GM18868 (cell line): ENCODE measurements at regions not wholly inside any gene's neighbourhood (a gene's known extent, or its start where the extent isn't known, plus 50 kb on each side); places are given as distances from the start of the nearest gene placed in this dataset.
"Not testable (repeated sequence)": the region's sequence is repeated elsewhere in the genome, so short reads cannot be mapped to it uniquely, and the experiment has no call there.

Source experiments
- ATAC-seq: cut with Tn5 transposase; IDR thresholded peaks from one replicate; pipeline ENCODE4 v1.9.1; 2021; ENCODE audit warnings: mild to moderate bottlenecking, moderate library complexity; ENCODE audit not compliant: unreplicated experiment

DNA sequence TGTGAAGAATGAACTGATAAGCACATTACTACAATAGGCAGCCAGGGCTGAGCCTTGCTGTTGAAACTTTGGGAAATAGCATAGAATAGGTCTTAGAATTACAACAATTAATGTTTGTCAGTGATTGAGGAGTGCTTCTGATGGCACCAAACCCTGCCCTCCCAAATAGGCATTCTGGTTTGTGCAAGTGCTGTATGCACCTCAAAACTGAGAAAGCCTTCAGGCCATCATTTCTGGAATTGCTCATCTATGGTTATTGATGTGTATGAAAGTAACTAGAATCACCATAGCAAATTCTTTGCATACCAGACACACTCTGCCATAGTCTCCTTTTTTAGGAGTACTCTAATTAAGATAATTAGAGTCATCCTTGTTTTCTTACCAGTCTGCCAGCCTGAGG is 585.0 kb upstream of the MBL2 start:
- no peak for ATAC-seq

DNA sequence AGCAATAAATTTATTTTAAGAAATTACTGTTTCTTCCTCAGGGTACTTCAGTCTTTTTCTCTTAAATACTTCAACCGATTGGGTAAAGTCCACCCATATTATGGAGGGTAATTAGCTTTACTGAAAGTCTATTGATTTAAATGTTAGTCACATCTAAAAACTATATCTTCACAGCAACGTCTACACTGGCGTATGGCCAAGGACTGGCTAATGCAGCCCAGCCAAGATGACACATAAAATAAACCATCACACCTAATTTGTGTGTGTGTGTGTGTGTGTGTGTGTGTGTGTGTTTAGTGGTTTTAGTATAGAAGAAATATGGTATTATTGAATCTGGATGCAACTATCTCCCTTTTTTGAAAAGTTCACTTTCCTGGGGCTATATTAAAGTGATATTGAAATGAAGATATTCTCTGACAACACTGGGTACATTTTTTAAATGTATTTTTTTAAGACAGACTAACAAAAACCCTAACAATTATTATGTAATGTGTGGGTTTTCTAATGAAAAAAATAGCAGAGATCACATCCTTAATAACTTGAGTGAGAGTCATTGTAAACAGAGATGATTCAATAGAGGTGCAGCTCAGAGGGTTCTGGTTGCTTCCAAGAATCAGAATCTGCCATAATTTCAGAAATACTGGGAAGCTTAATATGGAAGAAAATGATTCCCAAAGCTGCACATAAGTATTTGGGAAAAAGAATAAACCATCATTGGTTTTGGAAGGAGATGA is 584.2 kb upstream of the MBL2 start:
- ATAC-seq = no peak

DNA sequence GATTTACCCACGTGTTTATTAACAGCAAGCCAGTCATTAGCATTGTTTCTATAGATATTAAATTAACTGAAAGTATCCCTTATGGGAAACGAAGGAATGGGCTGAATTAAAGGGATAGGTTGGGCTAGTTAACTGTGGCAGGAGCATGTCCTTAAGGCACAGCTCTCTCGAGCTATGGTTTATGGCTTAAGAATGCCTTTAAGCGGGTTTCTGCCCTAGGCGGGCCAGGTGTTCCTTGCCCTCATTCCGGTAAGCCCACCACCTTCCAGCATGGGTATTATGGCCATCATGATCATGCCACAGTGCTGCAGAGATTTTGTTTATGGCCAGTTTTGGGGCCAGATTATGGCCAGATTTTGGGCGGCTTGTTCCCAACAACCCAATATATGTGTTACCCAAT is 569.9 kb upstream of the MBL2 start:
- ATAC-seq = not testable (repeated sequence)

DNA sequence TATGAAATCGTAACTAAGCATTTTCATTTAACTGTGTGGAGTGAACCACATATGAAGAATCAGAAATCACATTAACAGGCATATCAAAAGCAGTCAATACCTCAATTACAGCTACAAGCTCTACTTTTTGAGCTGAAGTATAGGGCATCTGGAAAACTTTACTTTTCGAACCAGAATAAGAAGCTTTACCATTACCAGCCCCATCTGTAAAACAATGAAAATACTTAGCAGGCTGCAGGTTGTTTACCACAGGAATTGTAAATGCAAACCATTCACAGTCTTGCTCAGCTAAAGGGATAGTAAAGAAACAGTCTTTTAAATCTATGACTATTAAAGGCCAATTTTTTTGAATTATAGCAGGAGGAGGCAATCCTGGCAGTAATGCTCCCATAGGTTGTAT is 565.6 kb upstream of the MBL2 start:
- ATAC-seq = not testable (repeated sequence)

DNA sequence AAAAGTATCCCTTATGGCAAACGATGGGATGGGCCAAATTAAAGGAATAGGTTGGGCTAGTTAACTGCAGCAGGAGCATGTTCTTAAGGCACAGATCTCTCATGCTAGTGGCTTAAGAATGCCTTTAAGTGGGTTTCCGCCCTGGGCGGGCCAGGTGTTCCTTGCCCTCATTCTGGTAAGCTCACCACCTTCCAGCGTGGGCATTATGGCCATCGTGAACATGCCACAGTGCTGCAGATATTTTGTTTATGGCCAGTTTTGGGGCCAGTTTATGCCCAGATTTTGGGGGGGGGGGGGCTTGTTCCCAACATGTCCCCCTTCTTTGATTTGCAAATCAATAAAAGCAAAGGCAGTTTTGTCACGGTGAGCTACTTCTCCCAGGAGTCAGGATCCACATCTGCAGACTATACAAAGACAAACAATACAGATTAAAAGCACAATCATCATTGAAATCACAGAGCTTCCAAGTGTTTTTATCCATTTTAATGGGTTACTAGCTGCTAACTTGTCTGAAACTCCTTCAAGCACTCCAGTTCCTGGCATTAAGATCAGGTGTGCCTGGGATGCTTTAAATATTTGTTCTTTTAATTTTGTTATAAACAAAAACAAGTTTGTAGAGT is 563.3 kb upstream of the MBL2 start:
- not testable (repeated sequence) for ATAC-seq

DNA sequence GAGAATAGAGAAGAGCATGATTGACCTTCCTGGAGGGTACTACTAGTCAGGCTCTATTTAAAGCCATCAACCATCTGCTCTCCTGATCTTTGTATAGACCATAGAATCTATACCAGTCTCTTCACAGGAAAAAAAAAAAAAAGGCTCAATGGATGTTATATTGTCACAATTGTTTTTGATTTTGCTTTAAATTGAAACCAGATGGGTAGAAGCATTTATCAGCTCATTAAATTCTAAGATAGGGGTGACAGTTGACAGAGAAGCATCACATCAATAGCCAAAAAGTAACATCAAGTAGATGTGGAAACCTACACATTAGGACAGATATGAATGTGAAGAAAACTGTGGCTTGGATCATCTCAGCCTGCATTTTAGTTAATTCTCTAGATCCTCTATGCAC is 558.9 kb upstream of the MBL2 start:
- no peak for ATAC-seq

DNA sequence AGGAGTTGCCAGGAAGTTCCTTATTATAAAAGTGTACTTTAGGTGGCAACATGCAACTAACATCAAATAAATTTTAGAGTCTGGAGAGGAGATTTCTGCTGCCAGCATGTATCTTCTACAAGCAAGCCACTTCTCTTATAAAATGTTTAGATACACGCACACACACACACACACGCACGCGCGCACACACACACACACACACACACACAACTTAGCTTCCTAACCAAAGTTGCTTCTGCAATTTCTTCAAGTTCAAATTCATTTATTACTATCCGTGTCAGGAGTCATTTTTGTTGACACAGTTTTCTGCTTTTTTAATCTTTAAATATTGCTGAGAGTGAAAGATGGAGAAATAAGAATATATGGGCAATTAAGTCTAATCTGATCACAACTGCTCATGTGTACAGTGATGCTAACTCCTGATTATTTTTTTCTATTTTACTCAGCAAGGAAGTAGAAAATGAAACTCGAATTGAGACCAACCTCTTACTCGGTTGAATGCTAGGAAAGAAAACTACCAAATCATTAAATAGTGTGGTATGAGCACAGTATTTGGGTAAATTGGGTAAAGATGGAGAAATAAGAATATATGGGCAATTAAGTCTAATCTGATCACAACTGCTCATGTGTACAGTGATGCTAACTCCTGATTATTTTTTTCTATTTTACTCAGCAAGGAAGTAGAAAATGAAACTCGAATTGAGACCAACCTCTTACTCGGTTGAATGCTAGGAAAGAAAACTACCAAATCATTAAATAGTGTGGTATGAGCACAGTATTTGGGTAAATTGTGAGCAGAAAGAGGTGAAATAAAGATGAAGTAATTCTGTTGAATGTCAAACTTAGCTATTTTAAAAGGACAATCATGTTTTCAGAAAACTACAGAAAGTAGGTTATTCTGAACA is 554.1 kb upstream of the MBL2 start:
- not testable (repeated sequence) for ATAC-seq

DNA sequence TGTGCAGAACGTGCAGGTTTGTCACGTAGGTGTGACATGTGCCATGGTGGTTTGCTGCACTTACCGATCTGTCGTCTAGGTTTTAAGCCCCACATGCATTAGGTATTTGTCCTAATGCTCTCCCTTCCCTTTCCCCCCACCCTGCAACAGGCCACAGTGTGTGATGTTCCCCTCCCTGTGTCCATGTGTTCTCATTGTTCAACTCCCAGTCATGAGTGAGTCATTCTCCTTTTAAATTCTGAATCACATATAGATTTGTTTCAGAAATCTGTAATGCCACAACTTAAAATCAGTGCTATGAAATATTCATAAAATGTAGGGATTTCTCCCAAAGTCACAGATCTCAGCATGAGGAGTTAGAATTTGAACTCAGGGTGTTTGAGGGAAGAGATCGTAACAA is 552.5 kb upstream of the MBL2 start:
- no peak for ATAC-seq

DNA sequence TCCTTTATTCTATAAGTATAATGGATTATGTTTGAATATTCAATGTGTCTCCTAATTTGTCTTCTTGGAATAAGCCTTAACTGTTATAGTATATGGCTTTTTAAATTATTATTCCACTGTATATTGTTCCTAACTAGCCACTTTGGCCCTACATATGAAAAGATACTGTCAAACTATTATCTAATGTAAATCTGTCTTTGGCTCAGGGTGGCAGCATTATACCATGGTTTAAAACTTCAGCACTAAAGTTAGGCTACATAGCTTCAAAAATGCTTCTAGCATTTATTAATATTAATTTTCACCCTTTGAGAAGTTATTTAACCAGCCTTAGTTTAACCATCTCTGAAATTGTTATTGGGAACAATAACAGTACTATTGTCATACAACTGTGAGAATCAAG is 543.1 kb upstream of the MBL2 start:
- ATAC-seq = no peak

DNA sequence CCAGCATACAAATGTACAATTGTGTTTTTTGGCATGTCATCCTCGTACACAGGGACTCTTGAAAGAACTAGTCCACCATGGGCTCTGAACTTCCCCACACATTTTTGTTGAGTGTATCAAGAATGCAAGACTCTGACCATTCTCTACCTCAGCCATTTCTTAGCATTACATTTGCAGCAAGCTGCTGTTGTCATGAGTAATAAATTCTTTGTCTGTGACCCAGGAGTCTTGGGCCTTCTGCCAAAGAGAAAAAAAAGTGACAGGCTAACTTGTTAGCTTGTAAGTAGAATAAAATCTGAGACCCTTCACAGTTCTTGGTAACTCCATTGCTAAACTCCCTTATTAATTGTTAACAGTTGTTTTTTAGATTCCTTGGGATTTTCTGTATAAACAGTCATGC is 542.3 kb upstream of the MBL2 start:
- no peak for ATAC-seq

DNA sequence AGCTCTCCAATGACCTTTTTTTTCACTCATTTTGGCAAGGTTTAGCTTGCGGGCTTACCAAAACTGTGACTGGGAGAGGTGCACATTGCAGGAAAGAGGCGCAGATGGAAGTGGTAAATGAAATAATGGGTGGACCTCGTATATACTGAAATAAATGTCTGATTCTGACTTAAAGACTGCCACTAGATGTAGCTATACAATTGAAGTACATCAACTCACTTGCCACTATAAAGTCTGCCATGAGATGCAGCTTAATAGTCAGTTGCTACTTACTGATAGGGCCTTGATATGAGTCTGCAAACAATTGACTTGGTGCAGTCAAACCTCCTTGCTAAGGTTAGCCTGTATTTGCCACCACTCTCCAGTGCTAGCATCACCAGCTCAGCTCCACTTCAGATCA is 525.9 kb upstream of the MBL2 start:
- ATAC-seq = no peak

DNA sequence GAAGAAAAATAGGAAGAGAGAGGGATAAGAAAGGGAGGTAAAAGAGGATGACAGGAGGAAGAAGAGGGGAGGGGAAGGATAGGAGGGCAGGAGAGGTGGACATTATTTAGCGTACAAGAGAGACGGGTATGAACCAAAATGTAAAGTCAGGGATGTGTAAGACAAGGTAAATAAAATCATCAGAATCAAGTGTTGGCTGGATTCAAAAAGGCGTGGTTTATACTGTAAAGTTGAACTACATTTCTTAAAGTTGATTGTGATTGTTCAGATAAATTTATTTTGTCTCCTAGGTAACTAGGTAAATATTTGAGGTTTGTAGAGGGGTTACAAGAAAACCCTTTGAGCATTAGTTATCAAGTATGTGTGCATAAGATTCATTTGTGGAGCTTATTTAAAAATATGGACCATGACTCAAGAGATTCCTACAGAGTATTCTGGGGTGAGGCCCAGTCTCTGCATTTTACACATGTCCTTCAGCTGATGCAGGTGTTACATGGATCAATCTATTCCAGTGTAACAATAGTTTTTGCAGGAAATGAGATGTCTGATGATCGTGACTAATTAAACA is 512.1 kb upstream of the MBL2 start:
- no peak for ATAC-seq

DNA sequence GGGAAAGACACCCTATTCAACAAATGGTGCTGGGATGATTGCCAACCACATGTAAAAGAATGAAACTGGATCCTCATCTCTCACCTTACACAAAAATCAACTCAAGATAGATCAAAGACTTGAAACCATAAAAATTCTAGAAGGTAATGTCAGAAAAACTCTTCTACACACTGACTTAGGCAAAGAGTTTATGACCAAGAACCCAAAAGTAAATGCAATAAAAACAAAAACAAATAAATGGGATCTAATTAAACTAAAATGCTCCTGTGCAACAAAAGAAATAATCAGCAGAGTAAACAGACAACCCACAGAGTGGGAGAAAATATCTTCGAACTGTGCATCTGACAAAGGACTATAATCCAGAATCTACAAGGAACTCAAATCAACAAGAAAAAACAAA is 504.2 kb upstream of the MBL2 start:
- ATAC-seq = no peak

DNA sequence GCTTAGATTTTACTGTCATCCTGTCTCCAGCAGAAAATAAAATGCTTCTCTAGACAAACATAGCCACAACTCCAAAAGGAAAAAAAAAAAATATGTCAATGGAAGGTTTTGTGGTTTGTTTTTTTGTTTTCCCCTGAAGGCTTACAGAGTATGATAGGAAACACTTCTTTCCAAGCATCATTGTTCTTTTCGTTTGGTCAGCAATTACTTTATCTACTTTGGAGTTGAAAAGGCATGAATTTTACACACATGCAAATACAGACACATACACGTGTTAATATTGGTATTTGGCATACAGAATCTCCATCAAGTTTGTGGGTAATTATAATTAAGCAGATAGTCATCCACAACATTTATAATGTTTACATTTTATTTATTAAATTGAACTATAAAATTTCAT is 496.9 kb upstream of the MBL2 start:
- no peak for ATAC-seq

DNA sequence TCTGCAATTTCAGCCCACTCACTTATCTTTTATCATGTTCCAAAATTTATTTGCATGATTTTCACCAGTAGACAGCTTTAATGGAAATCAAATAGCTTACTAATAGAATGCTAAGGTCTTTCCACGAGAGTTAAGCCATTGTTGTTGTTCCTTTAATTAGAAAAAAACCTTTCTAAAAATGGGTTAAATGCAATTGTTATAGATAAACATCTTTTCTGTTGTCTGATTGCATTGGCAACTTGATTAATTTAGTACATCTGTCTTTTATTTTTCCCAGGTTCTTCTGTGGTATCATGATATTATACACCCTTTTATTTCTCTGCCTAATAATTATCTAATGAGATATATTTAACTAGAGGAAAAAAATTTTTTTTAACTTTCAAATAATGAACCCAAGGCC is 487.6 kb upstream of the MBL2 start:
- no peak for ATAC-seq

DNA sequence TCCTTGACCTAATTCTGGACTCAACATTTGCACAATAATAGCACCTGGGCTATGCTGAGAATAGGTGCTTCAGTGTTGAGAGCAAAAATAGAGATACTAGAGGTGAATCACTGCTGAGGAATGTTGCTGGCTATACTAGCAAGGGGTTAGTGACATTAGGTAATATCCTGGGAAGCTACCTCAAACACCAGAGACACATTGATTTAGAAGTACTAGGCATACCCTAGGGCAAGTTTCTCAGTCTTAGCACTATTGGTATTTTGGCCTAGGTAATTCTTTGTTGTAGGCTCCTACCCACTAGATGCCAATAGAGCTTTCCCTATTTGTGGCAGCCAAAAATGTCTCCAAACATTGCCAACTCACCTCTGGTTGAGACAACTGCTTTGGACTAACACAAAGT is 484.0 kb upstream of the MBL2 start:
- no peak for ATAC-seq

DNA sequence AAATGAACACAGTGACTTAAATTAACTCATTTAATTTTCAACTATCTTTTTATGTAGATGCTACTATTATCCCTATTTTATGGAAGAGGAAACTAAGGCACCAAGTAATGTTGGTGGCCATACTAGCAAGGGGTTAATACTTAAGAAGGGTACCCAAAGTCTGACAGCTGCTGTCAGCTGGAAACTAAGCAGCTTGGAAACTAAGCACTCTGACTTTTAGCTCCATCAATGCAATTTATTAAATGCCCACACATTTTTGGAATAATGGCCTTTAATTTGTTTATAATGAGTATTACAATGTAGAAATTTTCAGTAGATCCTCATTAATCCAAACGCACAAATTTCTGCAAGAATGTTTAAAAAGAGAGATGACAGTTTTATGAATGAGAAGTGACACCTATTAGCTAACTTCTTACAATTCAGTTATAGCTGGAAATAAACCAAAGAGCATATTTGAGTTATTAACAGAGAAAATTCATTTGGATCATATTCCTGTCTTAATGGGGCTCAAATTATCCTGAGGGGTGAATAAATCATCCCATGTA is 483.1 kb upstream of the MBL2 start:
- ATAC-seq = no peak

DNA sequence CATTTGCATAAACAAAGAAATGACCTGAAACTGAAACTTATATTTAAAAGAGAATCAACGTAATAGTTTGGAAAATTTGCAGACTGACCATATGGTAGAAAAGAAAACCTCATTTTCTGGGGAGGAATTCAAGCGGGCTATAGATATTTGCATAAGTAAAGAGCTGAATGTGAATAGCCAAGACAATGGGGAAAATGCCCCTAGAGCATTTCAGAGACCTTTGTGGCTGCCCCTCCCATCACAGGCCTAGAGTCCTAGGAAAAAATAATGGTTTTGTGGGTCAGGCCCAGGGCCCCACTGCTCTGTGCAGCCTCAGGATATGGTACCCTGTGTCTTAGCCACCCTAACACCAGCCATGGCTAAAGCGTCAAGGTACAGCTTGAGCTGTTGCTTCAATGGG is 480.6 kb upstream of the MBL2 start:
- ATAC-seq = no peak

DNA sequence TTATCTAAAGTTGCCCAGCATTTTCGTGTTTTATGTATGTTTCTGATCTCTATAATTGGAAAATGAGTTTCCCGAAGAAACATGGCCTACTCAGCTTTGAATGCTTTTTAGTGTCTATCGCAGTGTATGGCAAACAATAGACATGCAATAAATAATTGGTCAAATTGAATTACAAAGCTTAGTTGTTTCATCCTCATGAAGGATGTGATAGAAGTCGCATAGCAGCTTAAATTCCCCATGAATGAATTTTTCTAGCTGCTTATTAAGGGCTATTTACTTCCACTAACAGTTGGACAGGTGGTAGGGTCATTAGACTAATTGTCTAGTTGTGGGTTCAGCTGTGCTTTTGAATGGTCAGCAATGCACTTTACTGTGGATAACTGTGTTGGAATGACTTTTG is 467.3 kb upstream of the MBL2 start:
- no peak for ATAC-seq

DNA sequence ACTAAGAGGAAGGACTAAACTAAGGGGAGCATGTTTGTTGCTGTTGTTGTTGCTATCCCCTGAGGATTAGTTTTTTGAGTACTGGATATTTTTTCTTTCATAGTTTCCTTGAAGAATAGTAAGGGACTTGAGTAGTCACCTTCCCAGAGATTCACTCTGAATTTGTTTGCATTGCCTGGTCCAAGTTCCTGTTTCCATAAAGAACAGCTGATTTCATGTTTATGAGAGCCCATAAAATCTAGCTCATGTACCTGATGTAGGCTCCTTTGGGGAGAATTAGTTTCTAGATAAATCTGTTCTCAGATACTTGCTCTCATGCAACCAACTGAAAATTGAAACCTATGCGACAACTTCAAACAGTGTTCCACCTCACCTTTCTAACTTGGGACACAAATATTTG is 464.4 kb upstream of the MBL2 start:
- ATAC-seq = no peak

DNA sequence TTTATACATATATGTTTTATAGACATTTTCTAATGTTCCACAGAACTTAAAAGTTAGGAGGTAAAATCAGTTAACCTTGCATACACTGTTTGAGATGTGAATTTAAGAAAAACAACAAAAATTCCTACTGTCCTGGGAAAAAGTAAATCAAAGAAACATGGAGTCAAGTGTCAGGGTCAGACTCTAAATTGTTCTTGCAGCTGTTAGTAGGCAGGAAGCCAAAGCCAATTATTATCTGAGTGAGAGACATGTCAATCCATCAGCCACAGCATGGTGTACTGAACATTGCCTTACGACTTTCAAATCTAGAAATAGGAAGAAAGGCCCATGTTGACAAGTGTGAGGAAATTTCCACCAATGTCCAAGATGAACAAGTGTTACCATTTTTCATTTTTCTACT is 461.2 kb upstream of the MBL2 start:
- no peak for ATAC-seq
